ENCODE measurements at regions not wholly inside any gene's neighbourhood (a gene's known extent, or its start where the extent isn't known, plus 50 kb on each side); places are given as distances from the start of the nearest gene placed in this dataset.
"Not testable (repeated sequence)": the region's sequence is repeated elsewhere in the genome, so short reads cannot be mapped to it uniquely, and the experiment has no call there.

GRCh38 chr2:91515966-91516365, 2824.5 kb downstream of the RPIA start:
- not testable (repeated sequence) for TF ChIP-seq POLR2A (IDR thresholded peaks at IDR 0.05)
- TF ChIP-seq, protein P1, sequence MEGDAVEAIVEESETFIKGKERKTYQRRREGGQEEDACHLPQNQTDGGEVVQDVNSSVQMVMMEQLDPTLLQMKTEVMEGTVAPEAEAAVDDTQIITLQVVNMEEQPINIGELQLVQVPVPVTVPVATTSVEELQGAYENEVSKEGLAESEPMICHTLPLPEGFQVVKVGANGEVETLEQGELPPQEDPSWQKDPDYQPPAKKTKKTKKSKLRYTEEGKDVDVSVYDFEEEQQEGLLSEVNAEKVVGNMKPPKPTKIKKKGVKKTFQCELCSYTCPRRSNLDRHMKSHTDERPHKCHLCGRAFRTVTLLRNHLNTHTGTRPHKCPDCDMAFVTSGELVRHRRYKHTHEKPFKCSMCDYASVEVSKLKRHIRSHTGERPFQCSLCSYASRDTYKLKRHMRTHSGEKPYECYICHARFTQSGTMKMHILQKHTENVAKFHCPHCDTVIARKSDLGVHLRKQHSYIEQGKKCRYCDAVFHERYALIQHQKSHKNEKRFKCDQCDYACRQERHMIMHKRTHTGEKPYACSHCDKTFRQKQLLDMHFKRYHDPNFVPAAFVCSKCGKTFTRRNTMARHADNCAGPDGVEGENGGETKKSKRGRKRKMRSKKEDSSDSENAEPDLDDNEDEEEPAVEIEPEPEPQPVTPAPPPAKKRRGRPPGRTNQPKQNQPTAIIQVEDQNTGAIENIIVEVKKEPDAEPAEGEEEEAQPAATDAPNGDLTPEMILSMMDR (IDR thresholded peaks at IDR 0.05) = not testable (repeated sequence)

All from Peyer's patch (tissue), 4 donors.